ENCODE measurements at regions not wholly inside any gene's neighbourhood (a gene's known extent, or its start where the extent isn't known, plus 50 kb on each side); places are given as distances from the start of the nearest gene placed in this dataset.

GRCh38 chr22:48031589-48031988, 1269.1 kb downstream of the TBC1D22A start:
- DNase-seq (ENCODE audit: extremely low read depth in 1 of 2, low read depth in 1 of 2): no peak

- DNase-seq (ENCODE audit: extremely low read depth in 1 of 2, low read depth in 1 of 2): no peak
Observed at GRCh38 chr22:48025096-48025495, 1262.6 kb downstream of the TBC1D22A start.

GRCh38 chr22:48021991-48022401, 1259.5 kb downstream of the TBC1D22A start:
- DNase-seq (ENCODE audit: extremely low read depth in 1 of 2, low read depth in 1 of 2): no peak

- DNase-seq (ENCODE audit: extremely low read depth in 1 of 2, low read depth in 1 of 2): no peak
Observed at GRCh38 chr22:48018346-48018745, 1255.9 kb downstream of the TBC1D22A start.

- DNase-seq (ENCODE audit: extremely low read depth in 1 of 2, low read depth in 1 of 2): no peak
Observed at GRCh38 chr22:48015701-48016100, 1253.3 kb downstream of the TBC1D22A start.

GRCh38 chr22:48004936-48005335, 1242.5 kb downstream of the TBC1D22A start:
- DNase-seq (ENCODE audit: extremely low read depth in 1 of 2, low read depth in 1 of 2): no peak

GRCh38 chr22:48004038-48004437, 1241.6 kb downstream of the TBC1D22A start:
- no peak for DNase-seq (ENCODE audit: extremely low read depth in 1 of 2, low read depth in 1 of 2)

GRCh38 chr22:48001101-48001500, 1238.7 kb downstream of the TBC1D22A start:
- no peak for DNase-seq (ENCODE audit: extremely low read depth in 1 of 2, low read depth in 1 of 2)

GRCh38 chr22:47997612-47998011, 1235.2 kb downstream of the TBC1D22A start:
- no peak for DNase-seq (ENCODE audit: extremely low read depth in 1 of 2, low read depth in 1 of 2)

- no peak for DNase-seq (ENCODE audit: extremely low read depth in 1 of 2, low read depth in 1 of 2)
Observed at GRCh38 chr22:47997052-47997590, 1234.7 kb downstream of the TBC1D22A start.

GRCh38 chr22:47996446-47996857, 1234.0 kb downstream of the TBC1D22A start:
- no peak for DNase-seq (ENCODE audit: extremely low read depth in 1 of 2, low read depth in 1 of 2)

- no peak for DNase-seq (ENCODE audit: extremely low read depth in 1 of 2, low read depth in 1 of 2)
Observed at GRCh38 chr22:47995718-47996117, 1233.3 kb downstream of the TBC1D22A start.

GRCh38 chr22:47995264-47995627, 1232.8 kb downstream of the TBC1D22A start:
- no peak for DNase-seq (ENCODE audit: extremely low read depth in 1 of 2, low read depth in 1 of 2)

- DNase-seq (ENCODE audit: extremely low read depth in 1 of 2, low read depth in 1 of 2): no peak
Observed at GRCh38 chr22:47994601-47995263, 1232.3 kb downstream of the TBC1D22A start.

GRCh38 chr22:47994045-47994444, 1231.6 kb downstream of the TBC1D22A start:
- no peak for DNase-seq (ENCODE audit: extremely low read depth in 1 of 2, low read depth in 1 of 2)

- DNase-seq (ENCODE audit: extremely low read depth in 1 of 2, low read depth in 1 of 2): no peak
Observed at GRCh38 chr22:47990481-47990880, 1228.0 kb downstream of the TBC1D22A start.

GRCh38 chr22:47987885-47988515, 1225.5 kb downstream of the TBC1D22A start:
- DNase-seq (ENCODE audit: extremely low read depth in 1 of 2, low read depth in 1 of 2): no peak

- no peak for DNase-seq (ENCODE audit: extremely low read depth in 1 of 2, low read depth in 1 of 2)
Observed at GRCh38 chr22:47976219-47976618, 1213.8 kb downstream of the TBC1D22A start.

- no peak for DNase-seq (ENCODE audit: extremely low read depth in 1 of 2, low read depth in 1 of 2)
Observed at GRCh38 chr22:47967831-47968230, 1205.4 kb downstream of the TBC1D22A start.

GRCh38 chr22:47966316-47966715, 1203.9 kb downstream of the TBC1D22A start:
- DNase-seq (ENCODE audit: extremely low read depth in 1 of 2, low read depth in 1 of 2): no peak

- DNase-seq (ENCODE audit: extremely low read depth in 1 of 2, low read depth in 1 of 2): no peak
Observed at GRCh38 chr22:47965896-47966295, 1203.4 kb downstream of the TBC1D22A start.

GRCh38 chr22:47965066-47965465, 1202.6 kb downstream of the TBC1D22A start:
- DNase-seq (ENCODE audit: extremely low read depth in 1 of 2, low read depth in 1 of 2): no peak
